ENCODE measurements at regions not wholly inside any gene's neighbourhood (a gene's known extent, or its start where the extent isn't known, plus 50 kb on each side); places are given as distances from the start of the nearest gene placed in this dataset.

DNA sequence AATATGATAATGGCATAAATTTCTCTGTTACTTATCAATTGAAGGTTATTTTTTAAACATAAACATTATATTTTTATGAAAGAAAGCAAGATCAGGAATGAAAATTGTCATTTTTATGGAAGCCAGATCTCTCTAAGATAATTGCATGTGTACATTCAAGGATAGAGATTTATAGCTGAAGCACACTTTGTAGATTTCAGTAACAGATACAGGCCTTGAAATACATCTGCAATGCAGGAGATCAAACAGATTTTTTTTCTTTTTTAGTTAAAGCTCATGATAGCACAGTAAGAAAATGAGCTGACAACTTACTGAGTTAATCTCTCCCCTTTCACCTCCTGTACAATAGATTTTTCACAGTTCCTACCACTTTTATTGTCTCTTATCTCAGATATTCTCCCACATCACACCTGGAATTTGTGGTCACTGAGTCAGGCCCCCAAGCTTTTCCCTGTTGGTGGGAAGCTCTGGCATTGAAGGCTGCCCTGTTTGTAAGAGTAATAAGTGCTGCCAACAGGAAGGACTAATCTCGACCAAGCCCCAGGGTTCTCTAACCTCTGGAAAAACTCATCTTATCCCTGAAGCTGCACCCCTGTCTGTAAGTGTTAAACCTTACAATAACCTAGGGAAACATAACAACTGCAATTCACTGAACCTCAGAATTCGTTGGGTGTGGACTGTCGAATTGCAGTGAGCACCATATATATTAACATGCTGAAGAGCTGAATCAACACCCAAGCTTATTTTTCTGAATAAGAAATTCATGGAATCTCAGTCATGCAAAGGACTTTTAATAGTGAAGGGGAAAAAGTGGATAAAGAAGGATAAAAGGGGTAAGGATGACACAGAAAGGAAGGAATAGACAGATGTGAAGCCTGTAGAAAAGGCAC, 599.0 kb downstream of the LMO4 start:
- TF ChIP-seq, protein P1, sequence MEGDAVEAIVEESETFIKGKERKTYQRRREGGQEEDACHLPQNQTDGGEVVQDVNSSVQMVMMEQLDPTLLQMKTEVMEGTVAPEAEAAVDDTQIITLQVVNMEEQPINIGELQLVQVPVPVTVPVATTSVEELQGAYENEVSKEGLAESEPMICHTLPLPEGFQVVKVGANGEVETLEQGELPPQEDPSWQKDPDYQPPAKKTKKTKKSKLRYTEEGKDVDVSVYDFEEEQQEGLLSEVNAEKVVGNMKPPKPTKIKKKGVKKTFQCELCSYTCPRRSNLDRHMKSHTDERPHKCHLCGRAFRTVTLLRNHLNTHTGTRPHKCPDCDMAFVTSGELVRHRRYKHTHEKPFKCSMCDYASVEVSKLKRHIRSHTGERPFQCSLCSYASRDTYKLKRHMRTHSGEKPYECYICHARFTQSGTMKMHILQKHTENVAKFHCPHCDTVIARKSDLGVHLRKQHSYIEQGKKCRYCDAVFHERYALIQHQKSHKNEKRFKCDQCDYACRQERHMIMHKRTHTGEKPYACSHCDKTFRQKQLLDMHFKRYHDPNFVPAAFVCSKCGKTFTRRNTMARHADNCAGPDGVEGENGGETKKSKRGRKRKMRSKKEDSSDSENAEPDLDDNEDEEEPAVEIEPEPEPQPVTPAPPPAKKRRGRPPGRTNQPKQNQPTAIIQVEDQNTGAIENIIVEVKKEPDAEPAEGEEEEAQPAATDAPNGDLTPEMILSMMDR (IDR thresholded peaks at IDR 0.05), result no peak
- TF ChIP-seq, protein P2, sequence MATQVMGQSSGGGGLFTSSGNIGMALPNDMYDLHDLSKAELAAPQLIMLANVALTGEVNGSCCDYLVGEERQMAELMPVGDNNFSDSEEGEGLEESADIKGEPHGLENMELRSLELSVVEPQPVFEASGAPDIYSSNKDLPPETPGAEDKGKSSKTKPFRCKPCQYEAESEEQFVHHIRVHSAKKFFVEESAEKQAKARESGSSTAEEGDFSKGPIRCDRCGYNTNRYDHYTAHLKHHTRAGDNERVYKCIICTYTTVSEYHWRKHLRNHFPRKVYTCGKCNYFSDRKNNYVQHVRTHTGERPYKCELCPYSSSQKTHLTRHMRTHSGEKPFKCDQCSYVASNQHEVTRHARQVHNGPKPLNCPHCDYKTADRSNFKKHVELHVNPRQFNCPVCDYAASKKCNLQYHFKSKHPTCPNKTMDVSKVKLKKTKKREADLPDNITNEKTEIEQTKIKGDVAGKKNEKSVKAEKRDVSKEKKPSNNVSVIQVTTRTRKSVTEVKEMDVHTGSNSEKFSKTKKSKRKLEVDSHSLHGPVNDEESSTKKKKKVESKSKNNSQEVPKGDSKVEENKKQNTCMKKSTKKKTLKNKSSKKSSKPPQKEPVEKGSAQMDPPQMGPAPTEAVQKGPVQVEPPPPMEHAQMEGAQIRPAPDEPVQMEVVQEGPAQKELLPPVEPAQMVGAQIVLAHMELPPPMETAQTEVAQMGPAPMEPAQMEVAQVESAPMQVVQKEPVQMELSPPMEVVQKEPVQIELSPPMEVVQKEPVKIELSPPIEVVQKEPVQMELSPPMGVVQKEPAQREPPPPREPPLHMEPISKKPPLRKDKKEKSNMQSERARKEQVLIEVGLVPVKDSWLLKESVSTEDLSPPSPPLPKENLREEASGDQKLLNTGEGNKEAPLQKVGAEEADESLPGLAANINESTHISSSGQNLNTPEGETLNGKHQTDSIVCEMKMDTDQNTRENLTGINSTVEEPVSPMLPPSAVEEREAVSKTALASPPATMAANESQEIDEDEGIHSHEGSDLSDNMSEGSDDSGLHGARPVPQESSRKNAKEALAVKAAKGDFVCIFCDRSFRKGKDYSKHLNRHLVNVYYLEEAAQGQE (IDR thresholded peaks at IDR 0.05; ENCODE audit: insufficient read depth in 1 of 2, low read depth in 2 of 2, low read length in 1 of 2), result no peak
- TF ChIP-seq SIN3A (IDR thresholded peaks at IDR 0.05; ENCODE audit: borderline replicate concordance, insufficient read depth, low read depth, low read length) (no peak), POLR2AphosphoS5 (IDR thresholded peaks at IDR 0.05; ENCODE audit: low read depth, low read length) (no peak), TCF7L2 (IDR thresholded peaks at IDR 0.05; ENCODE audit: low read depth, low read length) (no peak)

Measured in Panc1 (cell line).